Heart left ventricle (tissue), 13 donors: ENCODE measurements at regions not wholly inside any gene's neighbourhood (a gene's known extent, or its start where the extent isn't known, plus 50 kb on each side); places are given as distances from the start of the nearest gene placed in this dataset.
"Not testable (repeated sequence)": the region's sequence is repeated elsewhere in the genome, so short reads cannot be mapped to it uniquely, and the experiment has no call there.

Experiments
- CTCF ChIP-seq, 12 donors: fragments of 200-600 bp; sonication (generic) in 4 of 12; IDR thresholded peaks; one replicate each; pipeline versions ENCODE4 v1.5.0 to v1.8.0; 2018 to 2022; ENCODE audit warnings: antibody characterized with exemption in 12 of 12, mild to moderate bottlenecking in 5 of 12
- POLR2A ChIP-seq, 2 donors: fragments of 450-650 bp; IDR thresholded peaks; one replicate each; pipeline ENCODE4 v1.6.1; 2017; ENCODE audit warnings: antibody characterized with exemption in 2 of 2, mild to moderate bottlenecking in 2 of 2, moderate library complexity in 2 of 2
- donor health status: ischemic (EF 13 %, LVEDD 7.1; RV severe dilation, severe dysfunction).
- donor health status: DM: no; HTN: yes; CAD: no.
- donor health status: DM: no; HTN: no; CAD: no.
- donor health status: ischemic (EF 25% LVEDD 6.9; RV normal size, moderate dysfunction).
- donor health status: ischemic (EF 25% LVEDD 5.7; RV mildly dilated, moderate dysfunction).
- donor health status: ischemic (EF 35%, LVEDD 5.7; RV mildly dilated, moderate dysfunction).
- donor health status: nonischemic (EF 11% LVEDD 7.7; RV severe dilation, severe dysfunction).
- donor health status: DM: yes; HTN: yes; CAD: no.
- donor health status: PGD.
- donor health status: ischemic (EF 29% LVEDD 5.4; RV normal size, mild dysfunction).
- donor health status: nonischemic (EF 23%, LVEDD 6.1; RV moderate dilation, normal function).

GRCh38 chr9:40315215-40315614, 813.3 kb downstream of the FOXD4L6 start:
- TF ChIP-seq CTCF, POLR2A (IDR thresholded peaks at IDR 0.05): not testable (repeated sequence)
